ENCODE measurements at regions not wholly inside any gene's neighbourhood (a gene's known extent, or its start where the extent isn't known, plus 50 kb on each side); places are given as distances from the start of the nearest gene placed in this dataset.

- H3K4me3 ChIP-seq (replicated peaks in 1 of 3; ENCODE audit: insufficient read depth in 1 of 3, low read depth in 1 of 3, low read length in 3 of 3) = no peak overlapping the region
- H2AFZ ChIP-seq (ENCODE audit: low read depth, low read length) = no peak overlapping the region
- dilution Hi-C loops (cut with MboI; ENCODE audit: extremely low pct_ligation_motif_present, low sequenced_read_pairs) (no loop called here), intact Hi-C loops (cut with micrococcal nuclease) (no loop called here)
- no peaks in the 10 kb centered on the region for H4K20me1 ChIP-seq (replicated peaks; ENCODE audit: control insufficient read depth, extremely low read depth, insufficient read depth, low read length)
- ChIA-PET CTCF (interaction anchor here (1.2 kb wide), 1 partner anchor 19 kb away, joined by 3 read pairs; no protein-coding TSS in a partner anchor), POLR2A (no interaction called here)
- FAIRE-seq (no peak), DNase-seq (ENCODE audit: low read depth, low spot score) (no peak)
- BruUV-seq (replicated peaks) = no TSS peak
- no peaks in the 10 kb centered on the region for H3K27me3 ChIP-seq (ENCODE audit: control insufficient read depth in 2 of 2, insufficient read depth in 2 of 2, low read length in 2 of 2)
- no peaks in the 10 kb centered on the region for H3K4me1 ChIP-seq (ENCODE audit: control insufficient read depth, extremely low read depth, insufficient read depth, low read length)
- no peaks in the 10 kb centered on the region for H3K9me3 ChIP-seq (replicated peaks; ENCODE audit: control insufficient read depth, insufficient read depth, low read length)
- H3K9me1 ChIP-seq (replicated peaks; ENCODE audit: control insufficient read depth, extremely low read depth, insufficient read depth, low read length) = no peaks in the 10 kb centered on the region
- TF ChIP-seq MYC (IDR thresholded peaks at IDR 0.05; ENCODE audit: low read depth, low read length) (no peak), EZH2 (IDR thresholded peaks at IDR 0.05; ENCODE audit: borderline replicate concordance, low read depth, low read length, severe bottlenecking) (no peak), JUN (IDR thresholded peaks at IDR 0.05; ENCODE audit: borderline replicate concordance, insufficient read depth, insufficient read length, low read depth) (no peak), FOS (IDR thresholded peaks at IDR 0.05; ENCODE audit: borderline replicate concordance, insufficient read depth, low read length) (no peak), POLR2AphosphoS5 (IDR thresholded peaks at IDR 0.05; ENCODE audit: insufficient read depth, low read depth, low read length) (no peak), MAX (IDR thresholded peaks at IDR 0.05; ENCODE audit: insufficient read depth, insufficient read length) (no peak), POLR2A (IDR thresholded peaks at IDR 0.05; ENCODE audit: low read depth, low read length) (no peak), CTCF (IDR thresholded peaks at IDR 0.05; ENCODE audit: extremely low read depth in 1 of 2, insufficient read depth in 1 of 2, low read depth in 1 of 2, low read length in 2 of 2) (no peak), GATA2 (IDR thresholded peaks at IDR 0.05; ENCODE audit: insufficient read depth, insufficient read length, low read depth, low read length) (no peak)
- no peaks in the 10 kb centered on the region for H3K79me2 ChIP-seq (ENCODE audit: control insufficient read depth, insufficient read depth, low read length)
- no peak overlapping the region for H3K27ac ChIP-seq (ENCODE audit: insufficient read depth, low read depth, low read length)
- no peak overlapping the region for H3K9ac ChIP-seq (replicated peaks; ENCODE audit: extremely low read depth, insufficient read depth, low read length)
- no peaks in the 10 kb centered on the region for H3K36me3 ChIP-seq (ENCODE audit: control insufficient read depth in 2 of 2, extremely low read depth in 1 of 2, insufficient read depth in 2 of 2, low read length in 2 of 2)
- no peak overlapping the region for H3K4me2 ChIP-seq (ENCODE audit: insufficient read depth, low read length)
Measured at GRCh38 chr1:90778486-90778885, 61.4 kb upstream of the BARHL2 start.
